GM21737 (cell line): ENCODE measurements at regions not wholly inside any gene's neighbourhood (a gene's known extent, or its start where the extent isn't known, plus 50 kb on each side); places are given as distances from the start of the nearest gene placed in this dataset.

Experiments
- ATAC-seq: cut with Tn5 transposase; IDR thresholded peaks from one replicate; pipeline ENCODE4 v1.9.1; 2021; ENCODE audit warnings: mild to moderate bottlenecking, moderate library complexity; ENCODE audit not compliant: unreplicated experiment

GRCh38 chr10:111435871-111436270 is 359.0 kb downstream of the ADRA2A start:
- no peak for ATAC-seq

- no peak for ATAC-seq
Observed at GRCh38 chr10:111439034-111439842, 362.4 kb downstream of the ADRA2A start.

GRCh38 chr10:111440501-111440900 is 363.7 kb downstream of the ADRA2A start:
- no peak for ATAC-seq

- ATAC-seq = no peak
Observed at GRCh38 chr10:111445667-111446066, 368.8 kb downstream of the ADRA2A start.

GRCh38 chr10:111446966-111447365 is 370.1 kb downstream of the ADRA2A start:
- no peak for ATAC-seq

GRCh38 chr10:111452153-111452552 is 375.3 kb downstream of the ADRA2A start:
- no peak for ATAC-seq

GRCh38 chr10:111455776-111456426 is 379.1 kb downstream of the ADRA2A start:
- ATAC-seq = no peak

GRCh38 chr10:111458256-111458655 is 381.4 kb downstream of the ADRA2A start:
- no peak for ATAC-seq

GRCh38 chr10:111459967-111460366 is 383.1 kb downstream of the ADRA2A start:
- no peak for ATAC-seq

GRCh38 chr10:111472445-111472844 is 395.6 kb downstream of the ADRA2A start:
- ATAC-seq = no peak

- ATAC-seq = no peak
Observed at GRCh38 chr10:111473361-111473760, 396.5 kb downstream of the ADRA2A start.

GRCh38 chr10:111474786-111475185 is 398.0 kb downstream of the ADRA2A start:
- ATAC-seq = no peak

GRCh38 chr10:111475720-111476119 is 398.9 kb downstream of the ADRA2A start:
- ATAC-seq = no peak

- ATAC-seq = no peak
Observed at GRCh38 chr10:111478651-111479050, 401.8 kb downstream of the ADRA2A start.

GRCh38 chr10:111479966-111480365 is 403.1 kb downstream of the ADRA2A start:
- no peak for ATAC-seq

GRCh38 chr10:111481261-111481826 is 404.5 kb downstream of the ADRA2A start:
- no peak for ATAC-seq

- no peak for ATAC-seq
Observed at GRCh38 chr10:111481866-111482265, 405.0 kb downstream of the ADRA2A start.

- ATAC-seq = no peak
Observed at GRCh38 chr10:111482621-111483216, 405.9 kb downstream of the ADRA2A start.

GRCh38 chr10:111485767-111486166 is 408.9 kb downstream of the ADRA2A start:
- no peak for ATAC-seq

- no peak for ATAC-seq
Observed at GRCh38 chr10:111486346-111486745, 409.5 kb downstream of the ADRA2A start.

- ATAC-seq = no peak
Observed at GRCh38 chr10:111488668-111489067, 411.8 kb downstream of the ADRA2A start.

- no peak for ATAC-seq
Observed at GRCh38 chr10:111491154-111491553, 414.3 kb downstream of the ADRA2A start.
